ENCODE measurements at regions not wholly inside any gene's neighbourhood (a gene's known extent, or its start where the extent isn't known, plus 50 kb on each side); places are given as distances from the start of the nearest gene placed in this dataset.

DNA sequence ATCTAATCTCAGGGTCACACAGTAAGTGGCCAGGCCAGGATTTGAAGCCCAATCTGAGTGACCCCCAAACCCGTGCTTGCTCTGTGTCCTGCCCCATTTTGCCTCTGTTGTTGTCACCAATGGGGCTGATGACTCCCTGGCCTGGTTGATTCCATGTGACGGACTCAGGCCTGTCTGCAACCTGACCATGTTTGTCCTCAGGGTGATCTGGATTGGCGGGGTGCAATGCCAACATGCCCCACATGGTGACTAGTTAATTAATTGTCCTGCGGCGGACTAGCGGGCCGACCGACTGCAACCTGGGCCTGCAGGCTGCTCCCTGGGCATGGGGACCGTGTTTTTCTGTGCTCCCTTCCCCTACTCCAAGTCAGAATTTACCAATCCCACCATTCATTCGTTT, 256.3 kb downstream of the MATN1 start:
- DNase-seq, result no peak
- Histone ChIP-seq H3K27me3 (no peaks in the 10 kb centered on the region), H3K4me1 (no peaks in the 10 kb centered on the region), H3K9me3 (no peaks in the 10 kb centered on the region), H3K36me3 (no peaks in the 10 kb centered on the region), H3K4me3 (ENCODE audit: low read depth, low read length) (no peak overlapping the region)
- TF ChIP-seq, protein P1, sequence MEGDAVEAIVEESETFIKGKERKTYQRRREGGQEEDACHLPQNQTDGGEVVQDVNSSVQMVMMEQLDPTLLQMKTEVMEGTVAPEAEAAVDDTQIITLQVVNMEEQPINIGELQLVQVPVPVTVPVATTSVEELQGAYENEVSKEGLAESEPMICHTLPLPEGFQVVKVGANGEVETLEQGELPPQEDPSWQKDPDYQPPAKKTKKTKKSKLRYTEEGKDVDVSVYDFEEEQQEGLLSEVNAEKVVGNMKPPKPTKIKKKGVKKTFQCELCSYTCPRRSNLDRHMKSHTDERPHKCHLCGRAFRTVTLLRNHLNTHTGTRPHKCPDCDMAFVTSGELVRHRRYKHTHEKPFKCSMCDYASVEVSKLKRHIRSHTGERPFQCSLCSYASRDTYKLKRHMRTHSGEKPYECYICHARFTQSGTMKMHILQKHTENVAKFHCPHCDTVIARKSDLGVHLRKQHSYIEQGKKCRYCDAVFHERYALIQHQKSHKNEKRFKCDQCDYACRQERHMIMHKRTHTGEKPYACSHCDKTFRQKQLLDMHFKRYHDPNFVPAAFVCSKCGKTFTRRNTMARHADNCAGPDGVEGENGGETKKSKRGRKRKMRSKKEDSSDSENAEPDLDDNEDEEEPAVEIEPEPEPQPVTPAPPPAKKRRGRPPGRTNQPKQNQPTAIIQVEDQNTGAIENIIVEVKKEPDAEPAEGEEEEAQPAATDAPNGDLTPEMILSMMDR (IDR thresholded peaks at IDR 0.05; ENCODE audit: low read depth, low read length), result no peak

DNA sequence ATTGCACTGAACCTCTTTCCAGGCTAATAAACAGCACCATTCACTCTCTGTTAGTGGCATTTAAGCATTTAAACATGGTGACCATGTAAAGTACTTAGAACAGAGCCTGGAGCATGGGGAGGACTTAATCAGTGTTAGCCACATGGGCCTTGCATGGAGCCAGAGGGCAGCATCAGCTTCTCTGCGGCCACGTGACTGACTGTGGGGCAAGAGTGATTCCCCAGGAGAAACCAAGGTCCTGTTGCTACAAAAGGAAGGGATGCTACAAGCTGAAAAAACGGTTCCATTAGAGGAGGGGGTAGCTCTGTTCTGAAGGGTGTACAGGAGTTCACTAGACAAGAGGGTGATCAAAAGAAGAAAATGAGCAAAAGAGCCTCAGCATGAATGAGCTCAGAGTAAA, 256.8 kb downstream of the MATN1 start:
- Histone ChIP-seq H3K36me3 (no peaks in the 10 kb centered on the region), H3K9me3 (no peaks in the 10 kb centered on the region), H3K27me3 (no peaks in the 10 kb centered on the region), H3K4me3 (ENCODE audit: low read depth, low read length) (no peak overlapping the region), H3K4me1 (no peaks in the 10 kb centered on the region)
- DNase-seq, result no peak
- TF ChIP-seq, protein P1 (IDR thresholded peaks at IDR 0.05; ENCODE audit: low read depth, low read length), result no peak

DNA sequence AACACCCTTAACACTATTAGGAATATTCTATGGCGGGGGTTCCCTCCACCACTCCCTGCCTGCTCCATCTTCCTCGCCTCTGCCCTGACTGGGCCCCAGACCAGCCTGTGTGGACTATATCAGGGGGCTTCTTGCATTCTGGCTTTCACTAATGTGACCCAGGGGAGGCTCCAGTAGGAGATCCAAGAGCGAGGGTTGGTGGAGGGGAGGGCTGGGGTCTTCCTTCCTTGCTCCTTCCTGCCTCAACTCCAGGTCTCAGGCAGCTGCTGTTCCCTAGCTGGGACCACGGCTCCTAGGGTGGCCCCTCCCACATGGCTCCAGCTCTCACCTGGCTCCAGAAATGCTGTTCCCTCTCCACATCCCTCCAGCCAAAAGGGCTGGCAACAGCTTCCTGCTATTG, 257.4 kb downstream of the MATN1 start:
- TF ChIP-seq, protein P1 (IDR thresholded peaks at IDR 0.05; ENCODE audit: low read depth, low read length), result no peak
- Histone ChIP-seq H3K36me3 (no peaks in the 10 kb centered on the region), H3K4me1 (no peaks in the 10 kb centered on the region), H3K27me3 (no peaks in the 10 kb centered on the region), H3K4me3 (ENCODE audit: low read depth, low read length) (no peak overlapping the region), H3K9me3 (no peaks in the 10 kb centered on the region)
- DNase-seq, result no peak

DNA sequence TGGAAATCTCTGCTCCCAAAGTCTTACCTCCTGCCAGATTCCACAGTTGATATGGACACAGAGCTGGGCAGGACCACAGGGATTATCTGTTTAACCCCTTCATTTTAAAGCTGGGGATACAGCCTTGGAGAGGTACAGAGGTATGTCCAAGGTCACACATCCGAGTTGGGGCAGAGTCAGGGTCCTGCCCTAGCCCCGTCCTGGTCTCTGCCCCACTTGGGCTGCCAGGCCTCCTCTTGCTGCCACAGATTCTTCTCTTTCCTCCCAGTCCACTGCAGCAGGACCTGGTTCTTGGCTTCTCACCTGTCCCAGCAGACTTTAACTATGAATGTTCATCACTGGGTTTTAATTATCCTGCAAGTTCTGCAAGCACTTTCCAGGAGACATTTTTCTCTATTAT, 258.3 kb downstream of the MATN1 start:
- no peak for DNase-seq
- TF ChIP-seq, protein P1 (IDR thresholded peaks at IDR 0.05; ENCODE audit: low read depth, low read length), result no peak
- no peaks in the 10 kb centered on the region for H3K27me3 ChIP-seq
- H3K4me1 ChIP-seq, result no peaks in the 10 kb centered on the region
- no peak overlapping the region for H3K4me3 ChIP-seq (ENCODE audit: low read depth, low read length)
- H3K9me3 ChIP-seq, result no peaks in the 10 kb centered on the region
- no peaks in the 10 kb centered on the region for H3K36me3 ChIP-seq

DNA sequence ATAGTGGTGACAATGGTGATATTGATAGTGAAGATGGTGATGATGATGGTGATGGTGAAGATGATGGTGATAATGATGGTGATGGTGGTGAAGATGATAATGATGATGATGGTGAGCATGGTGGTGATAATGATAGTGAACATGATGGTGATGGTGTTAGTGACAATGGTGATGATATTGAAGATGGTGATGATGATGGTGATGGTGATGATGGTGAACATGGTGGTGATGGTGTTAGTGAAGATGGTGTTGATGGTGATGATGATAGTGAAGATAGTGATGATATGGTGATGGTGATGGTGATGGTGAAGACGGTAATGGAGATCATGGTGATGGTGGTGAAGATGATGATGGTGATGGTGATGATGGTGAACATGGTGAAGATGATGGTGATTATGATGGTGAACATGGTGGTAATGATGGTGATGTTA, 259.2 kb downstream of the MATN1 start:
- Histone ChIP-seq H3K4me1 (no peaks in the 10 kb centered on the region), H3K36me3 (no peaks in the 10 kb centered on the region), H3K27me3 (no peaks in the 10 kb centered on the region), H3K9me3 (no peaks in the 10 kb centered on the region), H3K4me3 (ENCODE audit: low read depth, low read length) (no peak overlapping the region)
- no peak for DNase-seq
- TF ChIP-seq, protein P1 (IDR thresholded peaks at IDR 0.05; ENCODE audit: low read depth, low read length), result no peak

DNA sequence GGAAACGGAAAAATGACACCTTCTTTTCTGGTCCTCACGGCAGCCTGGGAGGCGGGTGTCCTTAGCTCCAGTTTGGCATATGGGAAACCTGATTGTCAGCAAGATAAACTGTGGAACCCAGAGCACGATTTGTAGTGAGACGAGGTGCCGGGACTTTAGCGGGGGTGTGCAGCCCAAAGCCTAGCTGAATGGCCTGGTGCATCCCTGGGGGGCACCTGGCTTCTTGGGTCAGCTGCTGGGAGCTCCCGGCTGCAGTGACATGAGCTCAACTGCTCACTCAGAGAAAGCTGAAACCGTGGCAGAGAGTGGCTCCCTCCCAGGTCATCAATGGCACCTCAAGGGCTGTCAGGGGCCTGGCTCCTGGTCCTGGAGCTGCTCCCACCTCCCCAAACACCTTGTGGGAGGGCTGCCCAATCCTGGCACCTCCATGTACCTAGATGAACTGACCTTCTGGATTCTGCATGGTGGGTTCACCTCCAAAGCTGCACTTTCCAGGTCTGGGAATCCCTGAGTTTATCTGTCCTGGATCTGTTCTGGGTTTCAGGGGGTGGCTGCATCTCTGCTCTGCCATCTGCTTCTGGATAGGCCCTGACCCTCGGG, 260.5 kb downstream of the MATN1 start:
- Histone ChIP-seq H3K4me1 (no peaks in the 10 kb centered on the region), H3K36me3 (no peaks in the 10 kb centered on the region), H3K9me3 (no peaks in the 10 kb centered on the region), H3K4me3 (ENCODE audit: low read depth, low read length) (no peak overlapping the region), H3K27me3 (no peaks in the 10 kb centered on the region)
- no peak for DNase-seq
- TF ChIP-seq, protein P1 (IDR thresholded peaks at IDR 0.05; ENCODE audit: low read depth, low read length), result no peak
